ENCODE measurements at regions not wholly inside any gene's neighbourhood (a gene's known extent, or its start where the extent isn't known, plus 50 kb on each side); places are given as distances from the start of the nearest gene placed in this dataset.

DNA sequence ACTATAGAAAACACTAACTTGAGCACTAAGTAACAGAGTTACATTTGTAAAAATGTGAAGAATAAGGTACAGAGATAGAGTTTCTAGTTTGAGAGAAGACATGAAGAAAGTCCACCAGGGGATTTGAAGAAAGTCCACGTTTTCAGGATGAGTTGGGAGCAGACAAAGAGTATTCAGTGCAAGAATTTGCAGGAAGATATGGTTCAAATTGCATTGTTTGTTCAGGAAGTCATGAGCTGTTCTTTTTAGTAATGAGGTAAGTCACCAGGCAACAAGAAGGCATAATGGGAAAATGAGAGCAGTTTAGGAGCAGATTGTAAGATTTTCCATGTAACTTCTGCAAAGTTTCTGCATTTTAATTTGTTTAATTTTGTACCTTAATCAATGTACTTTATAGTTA lies 618.0 kb downstream of the DACH1 start:
- DNase-seq (ENCODE audit: low read depth), result no peak
- TF ChIP-seq MYC (IDR thresholded peaks at IDR 0.05; ENCODE audit: low read depth, low read length), result no peak
- TF ChIP-seq, protein P1, sequence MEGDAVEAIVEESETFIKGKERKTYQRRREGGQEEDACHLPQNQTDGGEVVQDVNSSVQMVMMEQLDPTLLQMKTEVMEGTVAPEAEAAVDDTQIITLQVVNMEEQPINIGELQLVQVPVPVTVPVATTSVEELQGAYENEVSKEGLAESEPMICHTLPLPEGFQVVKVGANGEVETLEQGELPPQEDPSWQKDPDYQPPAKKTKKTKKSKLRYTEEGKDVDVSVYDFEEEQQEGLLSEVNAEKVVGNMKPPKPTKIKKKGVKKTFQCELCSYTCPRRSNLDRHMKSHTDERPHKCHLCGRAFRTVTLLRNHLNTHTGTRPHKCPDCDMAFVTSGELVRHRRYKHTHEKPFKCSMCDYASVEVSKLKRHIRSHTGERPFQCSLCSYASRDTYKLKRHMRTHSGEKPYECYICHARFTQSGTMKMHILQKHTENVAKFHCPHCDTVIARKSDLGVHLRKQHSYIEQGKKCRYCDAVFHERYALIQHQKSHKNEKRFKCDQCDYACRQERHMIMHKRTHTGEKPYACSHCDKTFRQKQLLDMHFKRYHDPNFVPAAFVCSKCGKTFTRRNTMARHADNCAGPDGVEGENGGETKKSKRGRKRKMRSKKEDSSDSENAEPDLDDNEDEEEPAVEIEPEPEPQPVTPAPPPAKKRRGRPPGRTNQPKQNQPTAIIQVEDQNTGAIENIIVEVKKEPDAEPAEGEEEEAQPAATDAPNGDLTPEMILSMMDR (IDR thresholded peaks at IDR 0.05; ENCODE audit: low read depth, low read length), result no peak
- TF ChIP-seq, protein P2, sequence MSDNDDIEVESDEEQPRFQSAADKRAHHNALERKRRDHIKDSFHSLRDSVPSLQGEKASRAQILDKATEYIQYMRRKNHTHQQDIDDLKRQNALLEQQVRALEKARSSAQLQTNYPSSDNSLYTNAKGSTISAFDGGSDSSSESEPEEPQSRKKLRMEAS (IDR thresholded peaks at IDR 0.05; ENCODE audit: low read depth, low read length), result no peak
- no peak for TF ChIP-seq POLR2A (IDR thresholded peaks at IDR 0.05; ENCODE audit: extremely low read depth, insufficient read length)
- no peak overlapping the region for H3K4me3 ChIP-seq (ENCODE audit: low read depth, low read length)

DNA sequence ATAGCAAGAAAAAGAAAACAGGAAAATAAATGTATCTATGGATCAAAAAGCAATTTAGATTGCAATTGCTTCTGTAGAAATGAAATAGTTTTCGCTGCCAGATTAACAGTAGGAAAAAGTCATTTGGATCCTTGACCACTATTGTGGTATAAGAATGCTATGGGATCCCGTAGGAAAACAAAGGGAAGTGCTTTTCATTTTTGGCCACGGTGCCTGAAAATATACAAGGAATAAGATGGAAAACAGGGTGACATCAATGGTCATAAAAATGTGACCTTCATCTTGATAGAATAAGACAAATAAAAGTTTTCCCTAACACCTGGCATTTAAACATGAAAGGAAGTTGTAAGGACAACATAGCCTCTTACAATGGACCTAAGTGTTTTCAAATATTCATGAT lies 622.8 kb downstream of the DACH1 start:
- no peak overlapping the region for H3K4me3 ChIP-seq (ENCODE audit: low read depth, low read length)
- TF ChIP-seq, protein P1 (IDR thresholded peaks at IDR 0.05; ENCODE audit: low read depth, low read length), result no peak
- no peak for TF ChIP-seq POLR2A (IDR thresholded peaks at IDR 0.05; ENCODE audit: extremely low read depth, insufficient read length)
- TF ChIP-seq MYC (IDR thresholded peaks at IDR 0.05; ENCODE audit: low read depth, low read length), result no peak
- TF ChIP-seq, protein P2 (IDR thresholded peaks at IDR 0.05; ENCODE audit: low read depth, low read length), result no peak
- DNase-seq (ENCODE audit: low read depth), result no peak

DNA sequence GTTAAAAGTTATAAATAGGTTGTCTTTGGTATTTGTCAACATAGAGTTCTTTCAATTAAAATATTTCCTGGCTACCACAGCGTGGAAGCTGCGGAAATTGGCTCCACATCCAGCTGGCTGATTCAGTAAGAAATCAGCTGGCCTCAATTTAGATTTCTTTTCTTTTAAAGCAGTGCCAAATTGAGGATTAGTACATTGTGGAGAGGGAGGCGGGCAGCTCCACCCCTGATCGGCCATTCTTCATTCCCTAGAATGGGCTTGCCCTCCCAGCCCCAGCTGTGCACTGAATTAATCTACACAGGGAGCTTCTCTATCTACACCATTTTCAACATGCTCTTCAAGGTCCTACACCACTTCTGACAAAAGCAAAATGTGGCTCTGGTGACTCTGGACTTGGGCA lies 624.8 kb downstream of the DACH1 start:
- no peak for DNase-seq (ENCODE audit: low read depth)
- no peak overlapping the region for H3K4me3 ChIP-seq (ENCODE audit: low read depth, low read length)
- TF ChIP-seq POLR2A (IDR thresholded peaks at IDR 0.05; ENCODE audit: extremely low read depth, insufficient read length) (no peak), MYC (IDR thresholded peaks at IDR 0.05; ENCODE audit: low read depth, low read length) (no peak)
- TF ChIP-seq, protein P1 (IDR thresholded peaks at IDR 0.05; ENCODE audit: low read depth, low read length), result no peak
- TF ChIP-seq, protein P2 (IDR thresholded peaks at IDR 0.05; ENCODE audit: low read depth, low read length), result no peak

DNA sequence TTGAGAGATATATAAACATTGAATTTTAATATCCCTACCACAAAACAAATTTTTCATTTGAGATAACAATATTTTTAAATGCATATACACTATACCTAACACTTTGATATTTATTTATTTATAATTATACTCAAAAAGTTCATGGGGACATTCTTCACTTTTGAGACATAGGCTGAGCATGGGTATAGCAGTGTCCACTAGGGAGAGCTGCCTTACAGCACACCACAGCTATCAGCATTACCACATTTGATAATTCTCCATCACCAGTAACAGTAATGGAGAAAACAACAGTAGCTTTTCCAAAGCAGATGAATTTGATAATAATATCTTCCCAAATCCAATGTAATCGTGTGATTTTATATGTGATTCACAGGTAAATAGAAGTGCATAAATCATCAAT lies 626.1 kb downstream of the DACH1 start:
- peak; percentile 14 for DNase-seq (ENCODE audit: low read depth)
- H3K4me3 ChIP-seq (ENCODE audit: low read depth, low read length), result no peak overlapping the region
- TF ChIP-seq, protein P2 (IDR thresholded peaks at IDR 0.05; ENCODE audit: low read depth, low read length), result no peak
- TF ChIP-seq, protein P1 (IDR thresholded peaks at IDR 0.05; ENCODE audit: low read depth, low read length), result peak; percentile 28

DNA sequence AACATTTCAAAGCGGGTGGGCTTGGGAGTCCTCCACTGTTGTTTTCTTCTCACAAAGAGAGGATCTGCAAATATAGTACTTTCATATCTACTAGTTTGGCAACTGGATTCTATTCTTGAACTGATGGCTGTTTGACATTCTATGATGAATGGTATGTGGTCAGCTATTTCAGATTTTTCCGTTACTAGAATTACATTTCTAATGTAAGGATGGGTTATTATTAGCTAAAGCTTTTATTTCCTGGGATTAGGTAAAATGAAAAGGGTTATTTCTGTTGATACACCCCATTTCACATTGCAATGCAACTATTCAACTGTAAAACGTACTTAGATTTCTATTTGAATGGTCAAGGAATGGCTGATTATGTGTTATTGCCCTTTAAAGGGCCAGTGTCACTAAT lies 629.7 kb downstream of the DACH1 start:
- no peak overlapping the region for H3K4me3 ChIP-seq (ENCODE audit: low read depth, low read length)
- DNase-seq (ENCODE audit: low read depth), result no peak
- TF ChIP-seq, protein P2 (IDR thresholded peaks at IDR 0.05; ENCODE audit: low read depth, low read length), result no peak
- TF ChIP-seq, protein P1 (IDR thresholded peaks at IDR 0.05; ENCODE audit: low read depth, low read length), result no peak
- TF ChIP-seq MYC (IDR thresholded peaks at IDR 0.05; ENCODE audit: low read depth, low read length) (no peak), POLR2A (IDR thresholded peaks at IDR 0.05; ENCODE audit: extremely low read depth, insufficient read length) (no peak)

All from NB4 (cell line).